Upper lobe of left lung (tissue), 6 donors: ENCODE measurements at regions not wholly inside any gene's neighbourhood (a gene's known extent, or its start where the extent isn't known, plus 50 kb on each side); places are given as distances from the start of the nearest gene placed in this dataset.

Experiments
- ATAC-seq, 2 donors: fragments of 200-7000 bp; cut with Tn5 transposase; one replicate each; pipeline ENCODE4 v1.9.1; 2022; ENCODE audit warnings: mild to moderate bottlenecking in 2 of 2, moderate library complexity in 2 of 2; ENCODE audit not compliant: low FRiP score in 2 of 2
- DNase-seq, 2 donors: peaks; one replicate each; pipeline ENCODE4 v3.0.0-alpha.2; 2019 to 2020
- H3K27ac ChIP-seq, 4 donors: fragments of 200-600 bp; sonication (generic); one replicate each; pipeline ENCODE4 v1.5.1; 2016 to 2019
- H3K27me3 ChIP-seq, 4 donors: fragments of 200-600 bp; sonication (generic); one replicate each; pipeline ENCODE4 v1.5.1; 2017 to 2019
- H3K36me3 ChIP-seq, 4 donors: fragments of 200-600 bp; sonication (generic); one replicate each; pipeline ENCODE4 v1.5.1; 2016 to 2019
- H3K4me1 ChIP-seq, 4 donors: fragments of 200-600 bp; sonication (generic); one replicate each; pipeline ENCODE4 v1.5.1; 2018 to 2019
- H3K4me3 ChIP-seq, 4 donors: fragments of 200-600 bp; sonication (generic); one replicate each; pipeline ENCODE4 v1.5.1; 2017 to 2019; ENCODE audit warnings: mild to moderate bottlenecking in 2 of 4, moderate library complexity in 1 of 4
- H3K9me3 ChIP-seq, 4 donors: fragments of 200-600 bp; sonication (generic); one replicate each; pipeline ENCODE4 v1.5.1; 2018 to 2019
- CTCF ChIP-seq, 6 experiments: fragments of 450-650 bp in 4 of 6; fragments of 200-600 bp in 2 of 6; sonication (generic) in 2 of 6; IDR thresholded peaks; one replicate each; pipeline ENCODE4 v1.5.1; 2016 to 2019; ENCODE audit warnings: antibody characterized with exemption in 6 of 6
- EP300 ChIP-seq, 4 donors: sonication (generic); formaldehyde crosslinking; IDR thresholded peaks; one replicate each; pipeline ENCODE4 v1.5.1; 2017; ENCODE audit warnings: antibody characterized with exemption in 4 of 4, control low read depth in 2 of 4
- POLR2A ChIP-seq, 4 donors: fragments of 450-650 bp; IDR thresholded peaks; one replicate each; pipeline ENCODE4 v1.5.1; 2016 to 2017; ENCODE audit warnings: antibody characterized with exemption in 4 of 4, mild to moderate bottlenecking in 2 of 4
- POLR2AphosphoS5 ChIP-seq, 2 donors: sonication (generic); formaldehyde crosslinking; IDR thresholded peaks; one replicate each; pipeline ENCODE4 v1.5.1; 2017; ENCODE audit warnings: antibody characterized with exemption in 2 of 2
- WGBS, 2 donors: methylation state at CpG; one replicate each; pipeline ENCODE4 v1.1.5; 2017 to 2018; 5-methylcytosine and 5-hydroxymethylcytosine counted together
- donor health status: DM: no; HTN: no; CAD: no; lungs with moderate emphysema.
- donor health status: DM: no; HTN: yes; CAD: no; lungs with severe emphysema.

- H3K27me3 ChIP-seq, result no peaks in the 10 kb centered on the region
- TF ChIP-seq POLR2AphosphoS5 (IDR thresholded peaks at IDR 0.05) (no peak), CTCF (IDR thresholded peaks at IDR 0.05) (no peak), EP300 (IDR thresholded peaks at IDR 0.05) (no peak), POLR2A (IDR thresholded peaks at IDR 0.05) (no peak)
- no peaks in the 10 kb centered on the region for H3K36me3 ChIP-seq
- H3K4me3 ChIP-seq, result no peak overlapping the region
- no peak for DNase-seq
- 77 to 81% methylated on average over 5 of the region's 5 CpGs for WGBS, 2 donors
- H3K9me3 ChIP-seq, result no peaks in the 10 kb centered on the region
- H3K27ac ChIP-seq, result no peak overlapping the region
- ATAC-seq, result no peak
- no peaks in the 10 kb centered on the region for H3K4me1 ChIP-seq
Observed at GRCh38 chr14:97592341-97592980, 795.3 kb downstream of the VRK1 start.

- Histone ChIP-seq H3K4me1 (no peaks in the 10 kb centered on the region), H3K4me3 (no peak overlapping the region), H3K27ac (no peak overlapping the region), H3K36me3 (no peaks in the 10 kb centered on the region), H3K27me3 (no peaks in the 10 kb centered on the region), H3K9me3 (no peaks in the 10 kb centered on the region)
- WGBS, 2 donors, result 85 to 87% methylated on average over 1 of the region's 1 CpG
- no peak for DNase-seq
- no peak for TF ChIP-seq EP300 (IDR thresholded peaks at IDR 0.05)
- no peak for TF ChIP-seq CTCF (IDR thresholded peaks at IDR 0.05)
- TF ChIP-seq POLR2A (IDR thresholded peaks at IDR 0.05), result no peak
- no peak for TF ChIP-seq POLR2AphosphoS5 (IDR thresholded peaks at IDR 0.05)
- ATAC-seq, result no peak
Observed at GRCh38 chr14:97594306-97594705, 797.1 kb downstream of the VRK1 start.

GRCh38 chr14:97602438-97603117 is 805.4 kb downstream of the VRK1 start:
- no peaks in the 10 kb centered on the region for H3K27me3 ChIP-seq
- 27 to 31% methylated on average over 13 of the region's 13 CpGs for WGBS, 2 donors
- peak overlapping the region; percentile 27 to 69 (median 50) for H3K27ac ChIP-seq
- DNase-seq (peak in 1 of 2 donors; percentile 34), ATAC-seq (peak; percentile 31 to 67)
- no peaks in the 10 kb centered on the region for H3K36me3 ChIP-seq
- no peak overlapping the region for H3K4me3 ChIP-seq
- peaks cover 10 to 14% (median 13%) of the 10 kb centered on the region in 4 donors for H3K4me1 ChIP-seq
- H3K9me3 ChIP-seq, result no peaks in the 10 kb centered on the region
- TF ChIP-seq POLR2A (IDR thresholded peaks at IDR 0.05) (no peak), EP300 (IDR thresholded peaks at IDR 0.05) (no peak), POLR2AphosphoS5 (IDR thresholded peaks at IDR 0.05) (no peak), CTCF (IDR thresholded peaks at IDR 0.05) (no peak)

- 55 to 63% methylated on average over 3 of the region's 3 CpGs for WGBS, 2 donors
- ATAC-seq (no peak), DNase-seq (no peak)
- Histone ChIP-seq H3K27ac (peak overlapping the region in 2 of 4 donors; percentile 15 to 34), H3K9me3 (no peaks in the 10 kb centered on the region), H3K27me3 (no peaks in the 10 kb centered on the region), H3K4me3 (no peak overlapping the region), H3K4me1 (peaks cover 10 to 14% (median 13%) of the 10 kb centered on the region in 4 donors), H3K36me3 (no peaks in the 10 kb centered on the region)
- no peak for TF ChIP-seq CTCF (IDR thresholded peaks at IDR 0.05)
- no peak for TF ChIP-seq POLR2A (IDR thresholded peaks at IDR 0.05)
- no peak for TF ChIP-seq POLR2AphosphoS5 (IDR thresholded peaks at IDR 0.05)
- TF ChIP-seq EP300 (IDR thresholded peaks at IDR 0.05), result no peak
Observed at GRCh38 chr14:97603201-97603600, 806.0 kb downstream of the VRK1 start.
